ENCODE measurements at regions not wholly inside any gene's neighbourhood (a gene's known extent, or its start where the extent isn't known, plus 50 kb on each side); places are given as distances from the start of the nearest gene placed in this dataset.

DNA sequence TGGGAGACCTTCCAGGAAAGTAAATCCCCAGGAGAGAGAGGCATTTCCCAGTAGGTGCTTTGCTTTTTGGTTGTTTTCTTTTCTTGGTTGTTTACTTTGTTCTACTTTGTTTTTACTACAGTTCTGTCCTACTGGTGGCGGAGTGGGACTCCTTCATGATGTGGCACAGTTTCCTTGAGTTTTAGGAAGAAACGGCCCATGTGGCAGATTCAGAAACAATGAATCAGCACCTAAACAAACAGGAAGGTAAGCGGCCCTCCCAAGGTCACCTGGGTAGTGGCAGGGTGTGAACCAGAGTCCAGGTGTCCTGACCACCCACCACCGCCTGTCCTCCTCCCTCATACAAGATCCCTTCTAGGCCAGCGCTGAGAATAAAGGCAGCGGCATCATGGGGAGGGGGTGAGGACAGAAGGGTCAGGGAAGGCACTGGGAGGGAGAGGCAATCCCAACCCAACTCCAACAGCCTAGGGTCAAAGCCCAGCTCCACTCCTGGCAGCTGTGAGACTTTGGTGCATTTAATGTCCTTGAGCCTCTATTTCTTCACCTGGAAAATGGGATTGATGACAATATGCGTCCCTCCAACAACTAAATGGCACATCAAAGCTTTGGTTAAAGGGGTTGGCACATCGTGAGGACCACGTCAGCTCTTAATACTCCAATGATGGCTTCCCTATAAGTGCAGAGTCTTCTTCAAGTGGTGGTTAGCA lies 111.5 kb upstream of the BCL2L14 start:
- TF ChIP-seq, protein P1, sequence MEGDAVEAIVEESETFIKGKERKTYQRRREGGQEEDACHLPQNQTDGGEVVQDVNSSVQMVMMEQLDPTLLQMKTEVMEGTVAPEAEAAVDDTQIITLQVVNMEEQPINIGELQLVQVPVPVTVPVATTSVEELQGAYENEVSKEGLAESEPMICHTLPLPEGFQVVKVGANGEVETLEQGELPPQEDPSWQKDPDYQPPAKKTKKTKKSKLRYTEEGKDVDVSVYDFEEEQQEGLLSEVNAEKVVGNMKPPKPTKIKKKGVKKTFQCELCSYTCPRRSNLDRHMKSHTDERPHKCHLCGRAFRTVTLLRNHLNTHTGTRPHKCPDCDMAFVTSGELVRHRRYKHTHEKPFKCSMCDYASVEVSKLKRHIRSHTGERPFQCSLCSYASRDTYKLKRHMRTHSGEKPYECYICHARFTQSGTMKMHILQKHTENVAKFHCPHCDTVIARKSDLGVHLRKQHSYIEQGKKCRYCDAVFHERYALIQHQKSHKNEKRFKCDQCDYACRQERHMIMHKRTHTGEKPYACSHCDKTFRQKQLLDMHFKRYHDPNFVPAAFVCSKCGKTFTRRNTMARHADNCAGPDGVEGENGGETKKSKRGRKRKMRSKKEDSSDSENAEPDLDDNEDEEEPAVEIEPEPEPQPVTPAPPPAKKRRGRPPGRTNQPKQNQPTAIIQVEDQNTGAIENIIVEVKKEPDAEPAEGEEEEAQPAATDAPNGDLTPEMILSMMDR (IDR thresholded peaks at IDR 0.05) = no peak
- no peak for TF ChIP-seq POLR2A (IDR thresholded peaks at IDR 0.05)

All from stomach (tissue), 4 donors.